Muscle of leg (tissue), 3 donors: ENCODE measurements at regions not wholly inside any gene's neighbourhood (a gene's known extent, or its start where the extent isn't known, plus 50 kb on each side); places are given as distances from the start of the nearest gene placed in this dataset.

Source experiments
- DNase-seq: peaks from one replicate; pipeline ENCODE4 v3.0.0; 2013
- H3K27ac ChIP-seq: one replicate; pipeline ENCODE4 v1.5.1; 2013; ENCODE audit warnings: mild to moderate bottlenecking, low read length, control low read depth
- H3K27me3 ChIP-seq: one replicate; pipeline ENCODE4 v1.6.1; 2013; ENCODE audit warnings: low read length; ENCODE audit not compliant: control insufficient read depth, insufficient read depth
- H3K36me3 ChIP-seq: one replicate; pipeline ENCODE4 v1.6.1; 2013; ENCODE audit warnings: low read length; ENCODE audit not compliant: control insufficient read depth, insufficient read depth
- H3K4me1 ChIP-seq: one replicate; pipeline ENCODE4 v1.6.1; 2013; ENCODE audit warnings: low read length; ENCODE audit not compliant: control insufficient read depth, insufficient read depth
- H3K4me3 ChIP-seq: one replicate; pipeline ENCODE4 v1.5.1; 2013; ENCODE audit warnings: low read length, control low read depth
- H3K9me3 ChIP-seq: replicated peaks from 2 replicates; pipeline ENCODE4 v1.6.1; 2013; ENCODE audit warnings: low read depth, low read length; ENCODE audit not compliant: control insufficient read depth
- WGBS: methylation state at CpG from one replicate; pipeline ENCODE4 v1.1.5; 2013; ENCODE audit warnings: missing lambda C conversion rate; ENCODE audit not compliant: insufficient coverage; 5-methylcytosine and 5-hydroxymethylcytosine counted together

DNA sequence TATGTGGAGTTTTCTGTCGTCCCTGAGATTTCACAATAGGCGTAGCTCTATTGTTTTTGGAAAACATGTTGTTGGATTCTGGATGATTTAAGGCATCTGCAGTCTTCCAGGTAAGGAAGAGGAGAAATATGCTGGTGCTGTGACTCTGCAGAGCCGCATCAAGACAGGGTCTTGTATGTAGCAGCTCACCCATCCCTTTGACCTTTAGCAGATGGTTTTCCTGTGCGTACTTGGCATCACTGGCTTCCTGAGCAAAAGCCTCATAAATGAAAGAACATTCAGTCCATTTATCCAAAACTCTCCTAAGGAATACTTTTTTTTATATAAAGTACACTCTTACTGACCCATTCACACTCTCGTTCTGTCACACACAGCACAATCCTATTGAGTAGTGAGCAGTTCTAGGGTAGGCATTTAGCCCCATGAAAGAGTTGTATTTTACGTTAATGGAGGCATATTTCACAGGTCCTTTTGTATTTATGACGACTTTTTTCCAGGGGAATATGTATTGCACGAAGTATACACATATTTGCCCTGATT lies 443.9 kb downstream of the STK39 start:
- Histone ChIP-seq H3K27me3 (no peaks in the 10 kb centered on the region), H3K9me3 (no peaks in the 10 kb centered on the region), H3K36me3 (no peaks in the 10 kb centered on the region), H3K27ac (no peak overlapping the region), H3K4me3 (no peak overlapping the region), H3K4me1 (no peaks in the 10 kb centered on the region)
- WGBS: 59% methylated on average over 2 of the region's 8 CpGs
- DNase-seq: no peak

DNA sequence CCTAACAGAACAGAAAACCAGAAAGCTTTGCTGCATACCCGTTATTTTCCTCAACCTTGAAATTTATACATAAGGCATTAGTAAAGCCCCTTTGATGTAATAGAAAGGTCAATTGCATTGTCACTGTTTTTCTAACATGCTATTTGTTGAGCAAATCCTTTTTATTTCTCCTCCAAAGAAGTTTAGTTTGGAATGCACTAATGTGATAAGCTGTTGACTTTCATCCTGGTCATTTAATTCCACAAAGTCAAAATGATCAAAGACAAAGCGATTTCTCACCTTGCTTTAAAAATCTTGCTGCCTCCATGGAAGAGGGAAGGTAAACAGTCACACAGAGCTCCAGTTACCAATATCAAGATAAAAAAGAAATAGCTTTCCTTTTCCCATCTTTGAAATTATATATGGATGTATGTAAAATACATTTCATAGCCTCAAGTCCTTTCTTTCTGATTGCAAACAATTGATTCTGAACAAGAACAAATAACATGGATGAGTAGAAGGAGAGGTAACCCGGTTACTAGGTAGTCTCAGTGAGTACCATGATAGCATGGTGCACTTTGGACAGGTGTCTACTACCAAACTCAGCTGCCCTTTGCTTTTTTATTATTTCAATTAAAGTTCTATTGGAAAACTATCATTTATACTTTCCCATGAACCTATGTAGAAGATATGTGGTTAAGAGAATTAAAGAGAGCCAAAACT lies 452.7 kb downstream of the STK39 start:
- no peak overlapping the region for H3K27ac ChIP-seq
- no peaks in the 10 kb centered on the region for H3K4me1 ChIP-seq
- no peaks in the 10 kb centered on the region for H3K9me3 ChIP-seq
- DNase-seq: no peak
- WGBS: no CpG with 5 or more reads among the region's 3 CpGs
- H3K36me3 ChIP-seq: no peaks in the 10 kb centered on the region
- H3K4me3 ChIP-seq: no peak overlapping the region
- no peaks in the 10 kb centered on the region for H3K27me3 ChIP-seq

DNA sequence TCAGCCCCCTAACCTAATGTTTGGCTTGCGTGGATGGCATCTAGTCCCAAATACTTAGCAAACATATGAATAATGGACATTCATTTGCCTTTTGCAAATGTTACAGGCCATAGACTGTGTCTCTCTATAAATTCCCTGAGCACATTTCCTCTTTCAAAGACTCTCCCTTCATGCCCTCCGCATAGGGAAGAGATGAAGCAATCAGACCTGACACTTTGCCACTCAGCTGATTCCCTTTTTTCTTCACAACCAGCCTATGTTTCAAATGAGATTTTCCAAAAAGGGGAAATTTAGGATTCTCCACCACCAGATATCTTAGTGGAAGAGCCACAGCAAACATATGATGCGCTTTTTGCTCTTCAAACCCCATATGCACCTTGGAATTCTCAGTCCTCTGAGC lies 453.7 kb downstream of the STK39 start:
- H3K27ac ChIP-seq: no peak overlapping the region
- no peak for DNase-seq
- no peaks in the 10 kb centered on the region for H3K27me3 ChIP-seq
- H3K9me3 ChIP-seq: no peaks in the 10 kb centered on the region
- H3K4me1 ChIP-seq: no peaks in the 10 kb centered on the region
- 79% methylated on average over 3 of the region's 3 CpGs for WGBS
- H3K36me3 ChIP-seq: no peaks in the 10 kb centered on the region
- H3K4me3 ChIP-seq: no peak overlapping the region

DNA sequence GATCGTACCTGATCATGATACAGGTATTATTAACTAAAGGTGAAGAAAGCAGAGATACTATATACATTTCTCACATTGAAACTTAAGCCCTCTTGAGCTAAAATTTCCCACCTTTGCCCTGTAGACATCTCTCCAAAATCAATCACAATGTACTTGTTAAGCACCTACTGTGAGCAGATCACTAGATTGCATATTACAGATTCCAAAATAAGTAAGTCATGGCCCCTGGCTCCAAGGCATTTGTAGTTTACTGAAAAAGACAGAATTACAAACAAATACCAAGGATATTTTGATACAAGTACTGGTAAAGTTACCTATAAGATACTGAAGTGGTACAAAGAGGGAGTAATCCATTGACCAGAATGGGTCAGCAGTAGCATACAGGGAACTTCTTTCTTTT lies 455.3 kb downstream of the STK39 start:
- Histone ChIP-seq H3K27ac (no peak overlapping the region), H3K4me3 (no peak overlapping the region), H3K4me1 (no peaks in the 10 kb centered on the region), H3K9me3 (no peaks in the 10 kb centered on the region), H3K27me3 (no peaks in the 10 kb centered on the region), H3K36me3 (no peaks in the 10 kb centered on the region)
- no CpG with 5 or more reads among the region's 1 CpG for WGBS
- no peak for DNase-seq

DNA sequence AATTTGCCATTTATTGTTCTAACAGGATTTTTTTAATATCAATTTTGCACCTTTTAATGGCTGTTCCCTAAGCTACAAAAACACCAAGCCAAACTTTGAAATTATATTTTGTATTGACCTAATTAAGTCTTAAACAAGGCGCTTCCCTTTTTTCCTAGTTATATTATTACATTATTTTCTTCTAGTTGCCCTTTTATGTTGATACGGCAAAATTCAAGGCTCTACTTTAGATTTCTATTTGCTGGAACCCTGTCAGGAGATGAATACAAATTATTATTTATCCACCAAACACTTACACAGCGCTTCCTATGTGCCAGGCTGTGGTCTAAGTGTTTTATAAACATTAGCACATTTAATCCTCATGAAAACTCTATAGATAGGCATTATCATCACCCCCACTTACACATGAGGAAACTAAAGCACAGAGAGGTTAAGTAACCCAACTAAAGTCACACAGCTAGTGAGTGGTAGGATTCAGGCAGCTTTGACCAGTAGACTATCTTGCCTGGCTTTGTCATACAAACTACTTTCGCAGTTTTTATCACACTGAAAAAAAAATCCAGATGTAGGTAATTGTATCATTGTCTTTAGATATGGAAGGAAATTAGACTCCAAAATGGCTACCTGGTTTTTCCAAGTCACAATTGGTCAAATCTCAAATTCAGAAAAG lies 456.5 kb downstream of the STK39 start:
- WGBS: no CpG with 5 or more reads among the region's 4 CpGs
- Histone ChIP-seq H3K9me3 (no peaks in the 10 kb centered on the region), H3K4me1 (no peaks in the 10 kb centered on the region), H3K27ac (no peak overlapping the region), H3K4me3 (no peak overlapping the region), H3K36me3 (no peaks in the 10 kb centered on the region), H3K27me3 (no peaks in the 10 kb centered on the region)
- DNase-seq: no peak

DNA sequence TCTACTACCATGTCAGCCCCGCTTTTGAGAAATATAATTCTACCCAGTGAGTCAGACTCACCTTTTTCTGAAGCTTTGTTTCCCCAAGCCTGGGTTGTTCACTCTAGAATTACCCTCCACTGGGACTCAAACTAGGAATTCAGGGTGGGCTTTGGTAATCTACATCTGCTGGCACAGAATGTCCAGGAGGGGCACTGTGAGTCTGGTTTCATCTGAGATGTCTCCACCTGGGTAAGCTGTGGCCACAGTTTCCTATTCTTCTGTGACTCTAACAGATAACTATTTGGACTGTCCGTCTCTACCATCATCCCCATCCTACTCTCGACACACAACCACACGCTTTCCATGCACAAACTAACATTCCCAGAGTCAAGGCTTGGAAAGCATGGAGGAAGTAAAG lies 457.2 kb downstream of the STK39 start:
- DNase-seq: no peak
- 100% methylated on average over 3 of the region's 4 CpGs for WGBS
- Histone ChIP-seq H3K4me3 (no peak overlapping the region), H3K27ac (no peak overlapping the region), H3K27me3 (no peaks in the 10 kb centered on the region), H3K36me3 (no peaks in the 10 kb centered on the region), H3K9me3 (no peaks in the 10 kb centered on the region), H3K4me1 (no peaks in the 10 kb centered on the region)

DNA sequence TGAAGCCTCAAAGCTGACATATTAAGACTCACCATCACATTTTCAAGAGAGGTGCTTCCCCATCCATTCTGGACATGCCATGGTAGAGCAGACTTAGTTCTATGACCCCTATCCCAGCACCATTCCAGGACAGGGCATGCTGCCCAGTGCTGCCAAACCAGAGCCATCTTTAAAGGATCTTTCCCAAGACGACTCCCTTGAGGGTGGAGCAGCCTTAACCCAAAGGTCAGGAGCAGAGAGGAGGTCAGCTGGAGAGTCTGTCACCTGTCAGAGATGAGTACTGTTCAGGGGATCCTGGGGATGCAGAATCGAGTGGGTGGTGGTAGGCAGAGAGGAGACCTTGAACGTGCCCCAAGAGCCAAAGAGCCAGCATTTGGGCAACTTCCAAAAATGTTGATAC lies 459.8 kb downstream of the STK39 start:
- WGBS: 74% methylated on average over 3 of the region's 3 CpGs
- peaks cover 4% of the 10 kb centered on the region for H3K4me1 ChIP-seq
- H3K36me3 ChIP-seq: no peaks in the 10 kb centered on the region
- H3K4me3 ChIP-seq: no peak overlapping the region
- no peaks in the 10 kb centered on the region for H3K9me3 ChIP-seq
- DNase-seq: no peak
- no peak overlapping the region for H3K27ac ChIP-seq
- H3K27me3 ChIP-seq: no peaks in the 10 kb centered on the region

DNA sequence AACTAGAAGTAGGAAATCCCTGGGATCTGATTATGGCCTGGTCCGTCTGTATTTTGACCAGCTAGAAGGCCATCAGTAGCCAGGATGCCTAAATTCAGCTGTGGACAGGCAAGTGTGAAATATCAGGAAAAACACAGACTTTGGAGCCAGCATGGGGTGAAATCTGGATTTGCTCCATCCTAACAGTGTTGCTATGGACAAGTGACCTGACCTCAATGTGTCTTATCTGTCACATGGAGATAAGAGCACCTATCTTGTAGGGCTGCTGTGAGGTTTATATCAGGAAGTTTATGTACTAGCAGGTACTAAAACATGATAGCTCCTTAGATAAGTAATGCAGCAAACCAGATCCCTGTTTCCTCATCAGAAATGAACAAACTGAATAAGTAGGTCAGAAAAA lies 460.4 kb downstream of the STK39 start:
- Histone ChIP-seq H3K27ac (no peak overlapping the region), H3K9me3 (no peaks in the 10 kb centered on the region), H3K4me1 (peaks cover 4% of the 10 kb centered on the region), H3K27me3 (no peaks in the 10 kb centered on the region), H3K36me3 (no peaks in the 10 kb centered on the region), H3K4me3 (no peak overlapping the region)
- DNase-seq: no peak
- 83% methylated on average over 1 of the region's 1 CpG for WGBS

DNA sequence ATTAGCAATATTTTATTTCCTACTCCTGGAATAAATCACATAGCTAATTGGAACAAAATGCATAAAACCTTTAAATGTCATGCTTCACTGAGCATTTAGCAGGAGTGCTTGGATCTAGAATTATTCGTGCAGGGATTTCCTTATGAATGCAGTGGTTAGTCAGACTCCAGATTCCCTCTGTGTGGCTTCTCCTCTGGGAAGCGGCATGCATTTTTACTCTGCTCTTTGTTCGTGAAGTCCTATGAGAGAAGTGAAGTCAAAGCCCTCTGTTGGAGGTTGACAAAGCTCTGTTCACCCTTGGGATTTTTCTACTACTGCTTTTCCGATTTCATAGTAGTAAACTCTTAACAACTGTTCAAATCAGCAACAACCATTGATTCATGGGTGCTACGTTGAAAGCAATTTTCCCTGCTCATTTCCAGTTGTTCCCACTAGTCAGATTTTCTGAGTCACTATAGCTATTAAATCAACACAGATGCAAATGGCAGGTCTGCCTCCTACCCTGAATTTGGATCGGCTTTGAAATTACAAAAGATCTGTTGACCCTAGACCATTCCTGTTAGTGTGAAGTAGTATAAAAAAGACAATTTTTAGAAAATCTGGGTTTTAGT lies 461.7 kb downstream of the STK39 start:
- no peaks in the 10 kb centered on the region for H3K36me3 ChIP-seq
- H3K27me3 ChIP-seq: no peaks in the 10 kb centered on the region
- H3K27ac ChIP-seq: no peak overlapping the region
- no peaks in the 10 kb centered on the region for H3K9me3 ChIP-seq
- H3K4me1 ChIP-seq: peaks cover 4% of the 10 kb centered on the region
- DNase-seq: no peak
- 35% methylated on average over 3 of the region's 6 CpGs for WGBS
- H3K4me3 ChIP-seq: no peak overlapping the region

DNA sequence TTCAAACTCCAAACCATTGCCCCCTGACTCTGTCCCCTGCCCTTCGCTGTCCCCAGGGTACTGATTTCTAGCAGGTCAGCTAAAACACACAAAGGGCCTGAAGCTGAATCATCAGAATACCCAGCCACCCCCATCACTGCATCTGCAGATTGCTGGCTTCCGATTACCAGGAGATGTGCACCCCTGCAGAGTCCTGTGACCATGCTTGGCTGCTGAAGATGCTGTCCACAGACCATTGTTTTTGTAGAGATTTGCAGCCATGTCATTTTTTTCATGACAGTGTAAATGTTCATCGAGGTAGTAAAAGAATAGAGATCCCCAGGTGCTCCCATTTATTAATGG lies 463.3 kb downstream of the STK39 start:
- Histone ChIP-seq H3K4me1 (peaks cover 4% of the 10 kb centered on the region), H3K9me3 (no peaks in the 10 kb centered on the region), H3K27ac (no peak overlapping the region), H3K4me3 (no peak overlapping the region), H3K27me3 (no peaks in the 10 kb centered on the region), H3K36me3 (no peaks in the 10 kb centered on the region)
- 83% methylated on average over 1 of the region's 3 CpGs for WGBS
- DNase-seq: no peak
